ENCODE measurements at regions not wholly inside any gene's neighbourhood (a gene's known extent, or its start where the extent isn't known, plus 50 kb on each side); places are given as distances from the start of the nearest gene placed in this dataset.

DNA sequence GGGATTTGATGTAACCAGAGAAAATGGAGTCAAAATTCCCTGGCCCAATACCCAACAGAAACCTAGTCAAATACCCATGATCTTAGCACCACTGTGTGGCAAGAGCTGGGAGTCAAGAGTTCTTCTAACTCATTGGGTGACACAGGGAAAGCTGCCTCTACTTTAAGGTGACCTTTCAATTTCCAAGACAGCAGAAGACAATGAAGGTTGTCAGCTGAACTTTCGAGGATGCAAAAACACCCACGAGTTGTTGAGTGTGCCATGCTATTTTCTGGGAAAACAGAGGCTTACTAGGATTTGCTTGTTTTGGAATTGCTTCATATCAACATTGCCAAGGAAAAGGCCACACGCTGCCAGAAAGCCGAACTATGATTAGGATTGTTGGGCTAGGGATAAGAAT is 61.6 kb upstream of the CYRIA start:
- TF ChIP-seq, protein P1, sequence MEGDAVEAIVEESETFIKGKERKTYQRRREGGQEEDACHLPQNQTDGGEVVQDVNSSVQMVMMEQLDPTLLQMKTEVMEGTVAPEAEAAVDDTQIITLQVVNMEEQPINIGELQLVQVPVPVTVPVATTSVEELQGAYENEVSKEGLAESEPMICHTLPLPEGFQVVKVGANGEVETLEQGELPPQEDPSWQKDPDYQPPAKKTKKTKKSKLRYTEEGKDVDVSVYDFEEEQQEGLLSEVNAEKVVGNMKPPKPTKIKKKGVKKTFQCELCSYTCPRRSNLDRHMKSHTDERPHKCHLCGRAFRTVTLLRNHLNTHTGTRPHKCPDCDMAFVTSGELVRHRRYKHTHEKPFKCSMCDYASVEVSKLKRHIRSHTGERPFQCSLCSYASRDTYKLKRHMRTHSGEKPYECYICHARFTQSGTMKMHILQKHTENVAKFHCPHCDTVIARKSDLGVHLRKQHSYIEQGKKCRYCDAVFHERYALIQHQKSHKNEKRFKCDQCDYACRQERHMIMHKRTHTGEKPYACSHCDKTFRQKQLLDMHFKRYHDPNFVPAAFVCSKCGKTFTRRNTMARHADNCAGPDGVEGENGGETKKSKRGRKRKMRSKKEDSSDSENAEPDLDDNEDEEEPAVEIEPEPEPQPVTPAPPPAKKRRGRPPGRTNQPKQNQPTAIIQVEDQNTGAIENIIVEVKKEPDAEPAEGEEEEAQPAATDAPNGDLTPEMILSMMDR (IDR thresholded peaks at IDR 0.05), result no peak
- TF ChIP-seq POLR2A (IDR thresholded peaks at IDR 0.05), result no peak
